ENCODE measurements at regions not wholly inside any gene's neighbourhood (a gene's known extent, or its start where the extent isn't known, plus 50 kb on each side); places are given as distances from the start of the nearest gene placed in this dataset.

- TF ChIP-seq POLR2AphosphoS5 (IDR thresholded peaks at IDR 0.05; ENCODE audit: low read depth, low read length), result no peak
- no peak for TF ChIP-seq CTCF (IDR thresholded peaks at IDR 0.05)
- no peak for TF ChIP-seq SIN3A (IDR thresholded peaks at IDR 0.05; ENCODE audit: borderline replicate concordance, insufficient read depth, low read depth, low read length)
- no peak for TF ChIP-seq TCF7L2 (IDR thresholded peaks at IDR 0.05; ENCODE audit: low read depth, low read length)
Observed at GRCh38 chr20:24762371-24762770, 186.7 kb upstream of the CST7 start.
